ENCODE measurements at regions not wholly inside any gene's neighbourhood (a gene's known extent, or its start where the extent isn't known, plus 50 kb on each side); places are given as distances from the start of the nearest gene placed in this dataset.

- Histone ChIP-seq H3K27me3 (replicated peaks) (no peaks in the 10 kb centered on the region), H3K36me3 (replicated peaks) (no peaks in the 10 kb centered on the region), H3K4me3 (ENCODE audit: low read depth, low read length) (no peak overlapping the region), H3K27ac (no peak overlapping the region)
- in situ Hi-C loops (cut with HindIII; ENCODE audit: low pct_ligation_motif_present, low sequenced_read_pairs): no loop called here
- no peak for DNase-seq
- TF ChIP-seq, protein P1, sequence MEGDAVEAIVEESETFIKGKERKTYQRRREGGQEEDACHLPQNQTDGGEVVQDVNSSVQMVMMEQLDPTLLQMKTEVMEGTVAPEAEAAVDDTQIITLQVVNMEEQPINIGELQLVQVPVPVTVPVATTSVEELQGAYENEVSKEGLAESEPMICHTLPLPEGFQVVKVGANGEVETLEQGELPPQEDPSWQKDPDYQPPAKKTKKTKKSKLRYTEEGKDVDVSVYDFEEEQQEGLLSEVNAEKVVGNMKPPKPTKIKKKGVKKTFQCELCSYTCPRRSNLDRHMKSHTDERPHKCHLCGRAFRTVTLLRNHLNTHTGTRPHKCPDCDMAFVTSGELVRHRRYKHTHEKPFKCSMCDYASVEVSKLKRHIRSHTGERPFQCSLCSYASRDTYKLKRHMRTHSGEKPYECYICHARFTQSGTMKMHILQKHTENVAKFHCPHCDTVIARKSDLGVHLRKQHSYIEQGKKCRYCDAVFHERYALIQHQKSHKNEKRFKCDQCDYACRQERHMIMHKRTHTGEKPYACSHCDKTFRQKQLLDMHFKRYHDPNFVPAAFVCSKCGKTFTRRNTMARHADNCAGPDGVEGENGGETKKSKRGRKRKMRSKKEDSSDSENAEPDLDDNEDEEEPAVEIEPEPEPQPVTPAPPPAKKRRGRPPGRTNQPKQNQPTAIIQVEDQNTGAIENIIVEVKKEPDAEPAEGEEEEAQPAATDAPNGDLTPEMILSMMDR (IDR thresholded peaks at IDR 0.05; ENCODE audit: low read depth, low read length, missing control alignments): no peak
Measured at GRCh38 chr11:28439403-28439802, 331.2 kb downstream of the METTL15 start.

- TF ChIP-seq, protein P1 (IDR thresholded peaks at IDR 0.05; ENCODE audit: low read depth, low read length, missing control alignments): no peak
- no peaks in the 10 kb centered on the region for H3K27me3 ChIP-seq (replicated peaks)
- no peaks in the 10 kb centered on the region for H3K36me3 ChIP-seq (replicated peaks)
- DNase-seq: no peak
- H3K27ac ChIP-seq: no peak overlapping the region
- H3K4me3 ChIP-seq (ENCODE audit: low read depth, low read length): no peak overlapping the region
- in situ Hi-C loops (cut with HindIII; ENCODE audit: low pct_ligation_motif_present, low sequenced_read_pairs): no loop called here
Measured at GRCh38 chr11:28420099-28420498, 311.9 kb downstream of the METTL15 start.

DNA sequence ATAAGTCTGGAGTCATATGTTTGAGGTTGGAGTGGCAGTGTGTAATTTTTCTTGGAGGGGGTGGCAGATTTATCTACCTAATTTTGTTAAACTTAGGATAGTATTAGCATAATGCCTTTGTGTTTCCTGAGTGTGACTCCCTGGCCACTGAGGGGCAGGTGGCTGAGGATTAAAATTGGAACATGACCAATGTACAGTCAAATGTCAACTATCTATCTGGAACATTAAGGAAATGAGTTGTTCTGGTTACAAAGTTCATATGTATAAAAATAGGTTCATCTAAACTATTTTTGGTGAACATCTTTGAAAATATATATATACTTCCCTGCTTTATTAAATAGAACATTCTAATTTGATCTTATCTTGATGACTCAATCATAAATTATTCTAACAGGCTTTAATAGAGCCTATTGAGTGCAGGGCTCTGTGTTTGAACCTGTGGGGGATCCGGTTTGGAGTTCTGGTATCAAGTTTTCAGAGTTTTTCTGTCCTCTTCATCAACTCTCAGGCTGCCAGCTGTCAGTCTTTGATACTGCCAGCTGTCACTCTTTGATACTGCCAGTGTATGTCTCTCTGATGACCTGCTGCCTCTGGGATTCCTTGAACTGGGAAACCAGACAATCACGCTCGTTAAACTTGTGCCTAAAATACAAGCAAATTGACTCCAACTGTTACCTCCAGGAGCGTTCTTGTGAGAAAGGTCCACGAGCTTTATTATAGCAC is 309.6 kb downstream of the METTL15 start:
- Histone ChIP-seq H3K36me3 (replicated peaks) (no peaks in the 10 kb centered on the region), H3K27ac (no peak overlapping the region), H3K27me3 (replicated peaks) (no peaks in the 10 kb centered on the region), H3K4me3 (ENCODE audit: low read depth, low read length) (no peak overlapping the region)
- no peak for DNase-seq
- TF ChIP-seq, protein P1 (IDR thresholded peaks at IDR 0.05; ENCODE audit: low read depth, low read length, missing control alignments): no peak
- in situ Hi-C loops (cut with HindIII; ENCODE audit: low pct_ligation_motif_present, low sequenced_read_pairs): no loop called here

DNA sequence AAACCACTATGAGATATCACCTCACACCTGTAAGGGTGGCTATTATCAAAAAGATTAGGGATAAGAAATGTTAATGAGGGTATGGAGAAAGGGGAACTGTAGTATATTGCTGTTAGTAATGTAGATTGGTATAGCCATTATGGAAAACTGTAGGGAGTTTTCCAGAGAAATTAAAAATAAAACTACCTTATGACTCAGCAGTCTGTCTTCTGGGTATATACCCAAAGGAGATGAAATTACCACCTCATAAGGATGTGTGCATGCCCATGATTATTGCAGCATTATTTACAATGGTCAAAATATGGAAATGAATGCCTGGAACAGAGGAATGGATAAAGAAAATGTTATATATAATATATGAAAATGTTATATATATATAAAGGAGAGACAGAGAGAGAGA is 303.8 kb downstream of the METTL15 start:
- no peaks in the 10 kb centered on the region for H3K27me3 ChIP-seq (replicated peaks)
- in situ Hi-C loops (cut with HindIII; ENCODE audit: low pct_ligation_motif_present, low sequenced_read_pairs): no loop called here
- no peak for DNase-seq
- TF ChIP-seq, protein P1 (IDR thresholded peaks at IDR 0.05; ENCODE audit: low read depth, low read length, missing control alignments): no peak
- H3K4me3 ChIP-seq (ENCODE audit: low read depth, low read length): no peak overlapping the region
- no peak overlapping the region for H3K27ac ChIP-seq
- H3K36me3 ChIP-seq (replicated peaks): no peaks in the 10 kb centered on the region

GRCh38 chr11:28401446-28401845 is 293.3 kb downstream of the METTL15 start:
- Histone ChIP-seq H3K27me3 (replicated peaks) (no peaks in the 10 kb centered on the region), H3K36me3 (replicated peaks) (no peaks in the 10 kb centered on the region), H3K27ac (no peak overlapping the region), H3K4me3 (ENCODE audit: low read depth, low read length) (no peak overlapping the region)
- in situ Hi-C loops (cut with HindIII; ENCODE audit: low pct_ligation_motif_present, low sequenced_read_pairs): no loop called here
- TF ChIP-seq, protein P1 (IDR thresholded peaks at IDR 0.05; ENCODE audit: low read depth, low read length, missing control alignments): no peak
- DNase-seq: no peak

Measured in brain microvascular endothelial cell (primary cell).